G401 (cell line): ENCODE measurements at regions not wholly inside any gene's neighbourhood (a gene's known extent, or its start where the extent isn't known, plus 50 kb on each side); places are given as distances from the start of the nearest gene placed in this dataset.

Experiments used
- DNase-seq: peaks from one replicate; pipeline ENCODE4 v3.0.0-alpha.2; 2015; ENCODE audit warnings: low spot score
- in situ Hi-C: cut with HindIII; loops from 2 replicates; pipeline ENCODE4 v1.10.0; 2016; ENCODE audit warnings: low sequenced_read_pairs, mixed read lengths

DNA sequence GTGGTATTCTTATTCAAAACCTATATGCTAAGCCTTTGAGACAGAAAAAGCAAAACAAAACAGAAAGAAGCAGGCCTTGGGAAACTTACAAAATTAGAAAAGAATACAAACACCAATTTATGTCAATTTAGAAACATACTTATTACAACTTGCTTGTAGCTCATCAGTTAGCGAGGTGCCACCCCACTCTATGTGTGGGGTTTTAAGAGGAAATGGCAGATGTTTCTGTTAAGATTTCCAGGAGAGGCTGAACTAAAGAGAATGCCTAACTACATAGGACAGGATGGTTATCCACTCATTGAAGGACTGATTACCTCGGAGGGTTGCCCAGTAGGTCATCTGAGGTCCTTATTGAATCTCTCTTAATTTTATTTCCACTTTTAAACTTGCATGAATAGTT is 302.0 kb downstream of the ETS1 start:
- DNase-seq = no peak
- in situ Hi-C loops = loop anchor here (25.0 kb wide), 1 partner anchor 352 kb away; no protein-coding TSS in a partner anchor

DNA sequence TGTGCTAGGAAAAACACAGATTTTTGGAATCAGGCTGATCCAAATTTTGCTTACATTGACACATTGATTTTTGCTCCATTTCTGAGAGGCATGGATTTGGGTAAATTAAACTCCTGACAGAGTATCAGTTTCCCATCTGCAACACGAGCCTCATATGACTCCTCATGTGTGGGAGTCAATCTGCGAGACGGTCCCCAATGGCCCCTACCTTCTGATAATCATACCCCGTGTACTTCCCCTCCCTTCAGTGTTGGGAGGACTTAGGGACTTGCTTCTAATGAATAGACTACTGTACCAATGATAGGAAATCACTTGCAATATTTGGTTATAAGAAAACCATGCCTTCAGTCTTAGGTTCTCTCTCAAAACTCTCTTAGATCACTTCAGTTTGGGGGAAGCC is 302.7 kb downstream of the ETS1 start:
- in situ Hi-C loops = loop anchor here (25.0 kb wide), 1 partner anchor 353 kb away; no protein-coding TSS in a partner anchor
- no peak for DNase-seq

DNA sequence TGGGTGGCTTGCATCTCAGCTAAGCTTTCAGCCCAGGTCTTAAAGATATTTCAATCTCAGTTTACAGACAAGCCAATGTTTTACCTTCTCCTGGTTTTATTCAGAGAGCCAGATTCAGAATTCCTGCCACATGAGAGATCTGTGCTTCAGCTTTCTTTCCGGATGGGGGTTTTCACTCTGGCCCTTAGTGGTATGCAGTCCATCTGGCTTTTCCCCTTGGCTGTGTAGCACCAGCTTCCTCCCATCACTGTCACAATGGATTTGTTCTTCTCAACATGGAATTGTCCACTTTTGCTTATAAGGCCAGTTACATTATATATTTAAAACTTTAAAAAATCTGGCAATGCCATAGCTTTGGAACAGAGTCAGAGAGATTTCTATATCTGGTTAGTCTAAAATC is 303.9 kb downstream of the ETS1 start:
- no peak for DNase-seq
- in situ Hi-C loops = loop anchor here (25.0 kb wide), 1 partner anchor 354 kb away; no protein-coding TSS in a partner anchor

DNA sequence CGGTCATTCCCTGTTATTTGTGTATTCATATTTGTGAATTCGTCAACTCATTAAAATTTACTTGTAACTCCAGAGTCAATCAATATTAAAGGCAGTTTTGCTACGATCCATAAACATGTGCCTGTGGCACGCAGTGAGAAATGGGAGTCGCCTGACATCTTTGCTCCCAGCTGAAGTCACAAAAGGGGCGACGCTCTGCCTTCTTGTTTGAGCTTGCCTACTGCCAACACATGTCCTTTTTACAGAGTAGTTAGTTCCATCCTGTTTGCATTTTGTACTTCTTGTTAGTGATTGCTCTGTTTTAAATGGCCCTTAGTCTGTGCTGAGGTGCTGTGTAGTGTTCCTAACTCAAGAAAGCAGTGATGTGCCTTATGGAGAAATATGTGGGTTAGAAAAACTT is 305.3 kb downstream of the ETS1 start:
- in situ Hi-C loops = loop anchor here (25.0 kb wide), 1 partner anchor 355 kb away; no protein-coding TSS in a partner anchor
- no peak for DNase-seq

DNA sequence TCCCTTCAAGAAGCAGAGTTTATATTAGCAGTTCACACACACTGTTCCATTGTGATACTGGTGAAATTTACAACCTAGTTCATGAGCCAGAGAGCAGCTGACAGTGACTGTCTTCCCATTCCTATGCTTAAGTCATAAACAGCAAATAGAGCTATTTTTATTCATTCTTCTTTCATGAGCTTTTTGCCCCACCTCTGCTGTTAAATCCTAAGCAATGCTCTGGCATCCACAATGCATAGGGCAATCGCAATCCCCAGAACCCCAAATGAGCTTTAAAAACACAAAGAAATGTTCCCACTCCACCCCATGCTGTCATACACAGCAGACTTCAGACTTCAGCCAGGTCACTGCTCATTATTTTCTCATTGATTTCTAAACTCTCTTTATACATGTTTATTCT is 307.5 kb downstream of the ETS1 start:
- in situ Hi-C loops = loop anchor here (25.0 kb wide), 1 partner anchor 357 kb away; no protein-coding TSS in a partner anchor
- no peak for DNase-seq

DNA sequence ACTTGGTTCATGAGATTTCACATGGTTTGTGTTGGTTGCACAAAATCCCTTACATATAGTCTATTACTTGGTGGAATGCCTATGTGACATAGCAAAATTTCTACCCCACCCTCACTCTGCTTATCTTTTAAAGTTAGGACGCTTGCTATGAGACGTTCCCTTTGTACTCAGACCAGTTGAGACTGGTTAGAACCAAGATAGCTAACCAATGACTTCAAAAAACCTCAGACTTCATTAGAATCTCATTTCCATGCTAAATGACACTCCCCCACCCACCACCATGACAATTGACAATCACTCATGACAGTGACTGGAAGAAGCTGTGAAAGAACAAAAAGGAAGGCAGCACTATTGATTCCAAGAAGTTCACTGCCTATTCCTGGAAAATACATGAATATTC is 313.6 kb downstream of the ETS1 start:
- DNase-seq = no peak
- in situ Hi-C loops = no loop called here

DNA sequence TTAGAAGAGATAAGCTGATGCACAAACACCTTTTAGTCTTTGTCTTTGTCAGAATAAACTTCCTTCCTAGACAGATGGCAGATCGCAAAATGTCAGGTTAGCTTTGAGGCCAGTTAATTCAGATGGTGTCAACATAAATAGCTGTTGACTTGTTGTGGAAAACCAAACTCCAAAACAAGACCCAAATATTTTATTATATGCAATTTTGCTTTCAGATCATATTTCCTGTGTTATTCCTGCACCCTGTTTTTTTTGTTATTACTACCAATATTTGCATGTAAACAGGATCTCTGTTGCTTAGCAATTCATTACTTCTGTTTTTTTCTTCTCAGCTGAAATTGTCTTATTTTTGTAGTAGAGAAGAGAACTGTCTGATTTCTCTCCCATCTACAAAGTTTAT is 316.0 kb downstream of the ETS1 start:
- no peak for DNase-seq
- in situ Hi-C loops = no loop called here

DNA sequence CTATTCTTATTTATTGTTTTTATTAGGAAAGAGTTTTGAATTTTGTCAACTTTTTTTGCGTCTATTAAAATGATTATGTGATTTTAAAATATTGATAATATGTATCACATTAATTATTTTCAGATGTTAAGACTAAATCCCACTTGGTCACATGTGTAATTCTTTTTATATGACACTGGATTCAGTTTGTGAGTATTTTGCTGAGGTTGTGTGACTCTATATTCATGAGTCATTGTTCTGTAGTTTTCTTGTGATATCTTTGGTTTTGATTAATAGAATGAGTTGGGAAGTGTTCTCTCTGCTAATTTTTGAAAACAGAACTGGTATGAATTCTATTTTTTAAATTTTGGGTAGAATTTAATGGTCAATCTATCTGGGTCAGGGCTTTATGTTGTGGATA is 317.9 kb downstream of the ETS1 start:
- DNase-seq = no peak
- in situ Hi-C loops = no loop called here

DNA sequence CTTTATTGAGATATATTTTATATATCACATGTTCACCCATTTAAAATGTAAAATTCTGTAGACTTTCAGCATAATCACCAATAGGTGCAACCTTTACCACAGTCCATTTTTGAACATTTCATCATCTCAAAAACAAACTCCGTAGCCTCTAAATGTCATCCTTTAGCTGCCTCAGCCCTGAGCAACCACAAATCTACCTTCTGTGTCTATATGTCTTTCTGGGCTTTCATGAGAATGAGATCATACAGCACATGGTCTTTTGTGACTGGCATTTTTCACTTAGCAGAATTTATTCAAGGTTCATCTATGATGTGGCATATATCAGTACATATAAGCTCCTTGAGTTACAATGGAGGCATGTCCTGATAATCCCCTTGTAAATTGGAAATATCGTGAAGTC is 320.5 kb downstream of the ETS1 start:
- in situ Hi-C loops = no loop called here
- no peak for DNase-seq

DNA sequence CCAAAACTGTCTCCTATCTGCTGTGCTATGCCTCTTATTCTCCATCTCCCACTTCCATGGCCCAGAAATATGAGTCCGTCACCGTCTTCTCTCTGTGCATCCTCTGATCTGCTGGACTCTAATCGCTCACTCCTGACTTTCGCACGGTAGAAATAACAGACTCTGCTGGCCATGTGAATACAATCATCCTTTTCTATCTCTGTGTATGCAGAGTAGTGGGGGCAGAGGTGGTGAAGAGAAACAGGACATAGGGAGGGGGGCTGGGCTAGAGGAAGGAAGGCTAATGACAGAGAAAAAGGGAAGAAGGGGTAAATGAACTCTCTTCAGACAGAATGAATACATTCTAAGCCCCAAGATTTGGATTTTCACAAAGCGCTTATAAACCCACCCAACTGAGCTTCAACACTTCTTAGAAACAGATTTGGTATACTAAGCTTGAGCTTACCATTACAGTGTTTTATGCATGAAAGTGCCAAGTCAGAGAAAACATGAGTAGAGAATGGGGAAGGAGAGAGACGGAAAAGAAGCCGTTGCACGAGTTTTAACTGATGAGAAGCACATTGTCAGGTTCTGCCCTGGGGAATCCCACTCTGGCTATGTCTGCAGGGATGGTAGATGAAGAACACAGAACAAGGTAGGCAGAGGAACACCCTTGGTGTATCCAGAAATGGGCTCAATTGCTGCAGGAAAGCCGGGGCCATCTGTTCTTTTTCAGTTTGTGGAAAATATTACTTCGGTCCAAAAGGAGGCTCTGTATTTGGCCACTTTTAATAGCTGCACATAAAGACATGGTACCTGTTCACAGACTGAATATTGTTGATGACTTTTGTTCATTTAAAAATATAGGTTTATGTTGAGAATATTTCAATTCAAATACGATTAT is 324.7 kb downstream of the ETS1 start:
- DNase-seq = peak; percentile 79
- in situ Hi-C loops = no loop called here

DNA sequence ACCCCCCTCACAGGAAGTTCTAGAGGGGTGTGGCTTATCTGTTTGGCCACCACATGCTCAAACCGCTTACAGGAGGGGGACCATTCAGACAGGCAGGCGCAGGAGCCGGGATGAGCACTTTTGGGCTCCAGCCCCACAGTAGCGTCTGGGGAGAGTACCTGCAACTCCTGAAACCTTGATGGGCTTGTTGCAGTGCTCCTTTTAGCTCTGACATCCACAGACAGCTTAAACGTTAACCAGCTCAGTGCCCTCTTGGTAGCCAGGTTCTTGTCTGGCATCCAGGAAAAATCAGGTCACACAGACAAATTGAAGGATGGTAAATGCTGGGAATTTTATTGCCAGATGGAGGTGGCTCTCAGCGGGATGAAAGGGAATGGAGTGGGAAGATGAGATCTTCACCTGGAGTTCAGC is 326.3 kb downstream of the ETS1 start:
- in situ Hi-C loops = no loop called here
- peak; percentile 93 for DNase-seq

DNA sequence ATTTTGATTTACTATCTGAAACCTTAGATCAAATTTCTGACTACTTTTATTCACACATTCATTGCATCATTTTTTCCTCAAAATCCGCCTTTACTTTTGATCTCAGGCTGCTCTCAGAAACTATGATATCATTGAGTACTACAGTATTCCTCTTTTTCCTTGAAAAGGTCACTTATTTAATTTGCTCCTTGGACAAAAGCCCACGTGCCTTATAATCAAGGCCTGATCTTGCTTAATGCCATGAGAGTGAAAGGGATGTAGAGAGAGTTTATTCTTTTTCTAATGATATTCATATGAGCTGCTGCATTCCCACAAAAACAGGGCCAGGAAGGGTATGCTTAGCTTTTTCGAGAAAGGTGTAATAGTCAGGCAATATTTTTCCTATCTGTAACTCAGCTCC is 327.0 kb downstream of the ETS1 start:
- in situ Hi-C loops = no loop called here
- DNase-seq = no peak

DNA sequence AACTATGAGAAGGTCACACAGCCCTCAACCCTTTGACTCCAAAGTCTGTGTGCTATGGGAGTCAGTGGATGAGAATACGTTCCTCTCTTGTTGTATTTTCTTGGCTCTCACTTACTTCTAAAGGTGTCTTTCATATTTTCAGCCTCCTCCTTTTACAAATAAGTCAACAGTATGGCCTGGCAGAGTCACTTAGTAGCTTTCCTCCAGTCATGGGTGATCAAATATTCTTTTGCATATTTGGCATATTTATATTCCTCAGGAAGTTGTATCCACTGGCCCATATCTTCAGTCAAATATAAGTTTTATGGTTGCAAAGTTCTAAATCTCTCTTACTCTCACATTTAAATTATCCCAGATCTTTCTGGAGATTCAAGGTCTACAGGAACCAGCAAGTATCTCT is 327.5 kb downstream of the ETS1 start:
- in situ Hi-C loops = no loop called here
- no peak for DNase-seq

DNA sequence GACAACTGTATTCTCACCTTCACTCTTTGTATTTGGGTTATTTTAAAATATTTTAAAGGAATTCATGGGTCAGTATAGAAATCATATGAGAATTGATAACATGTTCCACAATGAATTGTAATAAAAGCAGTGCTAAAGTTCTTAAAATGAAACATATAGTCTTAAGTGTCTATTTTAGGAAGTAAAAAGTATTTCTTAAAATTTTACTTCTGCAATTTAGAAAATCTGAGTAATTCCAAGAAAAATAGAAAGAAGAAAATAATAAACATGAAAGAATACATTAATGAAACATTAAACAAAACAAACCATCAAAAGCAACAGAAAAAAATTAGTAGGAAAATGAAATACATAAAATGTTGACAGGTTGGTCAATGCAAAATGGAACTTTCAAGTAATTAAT is 332.4 kb downstream of the ETS1 start:
- DNase-seq = no peak
- in situ Hi-C loops = no loop called here

DNA sequence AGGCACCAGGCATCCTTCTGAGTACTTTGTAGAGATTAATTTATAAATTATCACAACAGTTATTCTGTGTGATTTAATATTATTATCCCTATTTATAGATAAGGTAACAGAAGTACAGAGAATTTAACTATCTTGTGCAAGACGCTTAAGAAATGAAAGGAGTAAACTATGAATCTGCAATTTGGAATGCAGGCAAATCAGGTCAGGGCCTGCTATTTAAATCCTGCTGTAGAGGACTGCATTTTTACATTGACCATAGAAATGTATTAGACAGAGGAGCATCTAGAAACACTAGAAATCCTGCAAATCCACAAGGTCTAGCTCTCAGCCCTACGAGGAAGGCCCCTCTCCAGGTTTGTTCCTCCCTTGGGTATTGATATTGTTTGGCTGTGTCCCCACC is 336.2 kb downstream of the ETS1 start:
- no peak for DNase-seq

DNA sequence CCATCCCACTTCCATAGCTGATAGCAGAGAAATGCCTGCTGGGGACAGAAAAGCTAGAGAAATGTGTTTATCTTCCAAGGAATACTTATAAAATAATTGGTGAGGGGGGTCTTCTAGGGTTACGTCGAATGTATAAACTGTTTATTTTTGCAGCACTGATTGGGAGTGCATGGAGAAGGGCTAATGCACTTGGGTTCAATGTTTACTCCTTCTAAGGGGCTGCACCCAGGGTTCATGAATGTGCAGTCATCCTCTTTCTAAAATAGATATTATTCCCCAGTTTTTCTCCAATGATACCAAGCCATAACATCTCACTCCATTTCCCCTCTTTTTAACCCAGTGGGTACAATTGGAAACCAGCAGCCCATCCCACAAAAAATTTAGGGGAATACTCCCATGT is 336.9 kb downstream of the ETS1 start:
- DNase-seq = no peak
- in situ Hi-C loops = no loop called here

More for the DNA sequence above, 336.2 kb downstream of the ETS1 start:
- in situ Hi-C loops = no loop called here

DNA sequence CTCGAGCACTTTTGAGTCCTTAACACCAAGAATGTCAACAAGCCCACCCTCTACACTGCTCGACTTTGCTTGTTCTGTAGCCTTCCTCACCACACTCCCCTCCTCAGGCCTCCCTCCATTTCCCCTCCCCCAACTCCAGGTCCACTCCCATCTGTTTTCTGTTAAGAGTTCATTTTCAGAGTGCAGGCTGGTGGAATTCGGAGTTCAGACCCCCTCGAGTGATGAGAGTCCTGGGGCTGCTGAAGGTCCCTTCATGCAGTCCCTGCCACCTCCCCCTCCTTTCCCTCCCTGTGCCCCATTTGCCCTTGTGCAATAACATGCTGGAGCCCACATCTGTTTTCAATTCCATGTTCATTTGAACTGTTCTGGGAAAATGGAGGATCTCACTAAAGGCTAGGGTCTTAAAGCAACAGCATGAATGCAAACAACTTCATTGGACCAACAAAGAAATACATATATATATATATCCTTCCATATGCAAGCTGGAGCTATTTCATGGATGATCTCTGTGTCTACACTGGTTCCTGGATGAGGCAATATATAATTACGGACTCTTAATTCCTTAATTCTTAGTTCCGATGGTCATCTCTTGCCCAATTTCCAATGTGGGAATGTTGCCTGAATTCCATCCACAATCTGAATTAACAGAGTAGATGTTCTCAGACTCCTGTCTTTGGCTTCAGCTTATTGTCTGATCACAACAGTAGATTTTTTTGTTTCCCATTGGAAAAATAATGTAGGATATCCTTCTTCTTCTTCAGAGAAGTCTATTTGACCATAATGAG is 340.4 kb downstream of the ETS1 start:
- DNase-seq = no peak
- in situ Hi-C loops = no loop called here

DNA sequence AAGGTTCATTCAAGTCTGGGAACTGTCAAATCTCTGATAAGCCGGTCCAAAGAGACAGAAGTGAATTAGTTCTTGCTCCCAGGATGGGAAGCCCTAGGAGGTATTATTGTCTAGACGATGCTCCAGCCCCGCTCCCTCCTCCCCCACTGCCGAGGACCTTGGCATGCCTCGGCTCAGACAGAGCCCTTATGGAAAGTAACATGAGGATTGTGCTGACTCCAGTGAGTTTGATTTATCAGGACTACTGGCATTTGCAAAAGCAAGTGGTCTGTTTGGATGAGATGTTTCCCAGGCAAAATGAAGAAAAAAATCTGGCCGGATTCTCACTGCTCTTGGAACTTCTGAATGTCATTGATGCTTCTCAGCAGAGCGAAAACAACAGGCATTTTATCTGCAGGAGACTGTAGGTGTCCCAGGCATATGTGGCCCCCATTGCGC is 341.0 kb downstream of the ETS1 start:
- no peak for DNase-seq
- in situ Hi-C loops = no loop called here

DNA sequence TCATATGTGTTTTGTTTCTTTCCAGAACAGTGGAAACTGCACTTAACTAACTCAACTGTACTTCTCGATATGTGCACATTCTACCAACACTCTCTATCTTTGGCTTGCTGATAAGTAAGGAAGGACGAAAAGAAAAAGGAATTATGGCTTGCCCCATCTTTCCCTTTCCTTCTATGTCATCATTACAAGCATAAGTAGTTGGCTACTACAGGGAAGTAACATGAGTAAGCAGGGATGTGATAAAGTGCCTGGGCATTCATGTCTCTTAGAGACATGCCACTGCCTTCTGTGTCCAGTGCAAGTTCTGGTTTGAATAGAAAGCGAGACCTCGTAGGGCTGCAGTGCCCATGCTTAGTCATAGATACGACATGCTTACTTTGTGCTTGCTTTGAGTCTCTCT is 342.5 kb downstream of the ETS1 start:
- DNase-seq = no peak
- in situ Hi-C loops = no loop called here

DNA sequence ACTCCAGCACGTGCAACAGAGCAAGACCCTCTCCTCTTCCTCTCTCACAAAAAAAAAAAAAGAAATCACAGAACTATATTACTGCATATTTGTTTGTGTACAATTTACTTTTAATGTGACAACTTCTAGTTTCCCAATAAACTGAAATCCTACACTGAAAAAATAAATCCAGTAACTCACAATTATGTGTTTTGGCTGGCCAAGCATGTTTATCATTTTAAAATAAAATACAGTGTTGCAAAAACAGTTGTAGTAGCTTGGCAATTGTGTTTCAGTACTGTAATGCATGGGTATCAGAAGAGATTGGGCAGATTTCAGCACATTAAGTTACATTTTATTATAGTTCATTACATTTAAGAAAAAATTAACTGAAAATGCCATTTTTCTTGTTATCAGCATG is 344.9 kb downstream of the ETS1 start:
- DNase-seq = no peak
- in situ Hi-C loops = no loop called here
